IPS DF 6.9 (cell line): ENCODE measurements at regions not wholly inside any gene's neighbourhood (a gene's known extent, or its start where the extent isn't known, plus 50 kb on each side); places are given as distances from the start of the nearest gene placed in this dataset.
"Not testable (repeated sequence)": the region's sequence is repeated elsewhere in the genome, so short reads cannot be mapped to it uniquely, and the experiment has no call there.

Source experiments
- DNase-seq: peaks from one replicate; pipeline ENCODE4 v3.0.0-alpha.2; 2013; ENCODE audit warnings: low read depth, low spot score
- H3K27ac ChIP-seq: one replicate; pipeline ENCODE4 v1.5.1; 2013; ENCODE audit warnings: low read length, control low read depth
- H3K27me3 ChIP-seq: 2 replicates; pipeline ENCODE4 v1.6.1; 2013; ENCODE audit warnings: mild to moderate bottlenecking, low read length; ENCODE audit not compliant: control insufficient read depth, insufficient read depth
- H3K36me3 ChIP-seq: 2 replicates; pipeline ENCODE4 v1.6.1; 2013; ENCODE audit warnings: low read length; ENCODE audit not compliant: control insufficient read depth, insufficient read depth
- H3K4me1 ChIP-seq: 2 replicates; pipeline ENCODE4 v1.6.1; 2013; ENCODE audit warnings: low read length; ENCODE audit not compliant: control insufficient read depth, insufficient read depth
- H3K4me3 ChIP-seq: 2 replicates; pipeline ENCODE4 v1.5.1; 2013; ENCODE audit warnings: mild to moderate bottlenecking, low read length
- H3K9me3 ChIP-seq: 2 replicates; pipeline ENCODE4 v1.6.1; 2013; ENCODE audit warnings: low read length, inconsistent platforms; ENCODE audit not compliant: control insufficient read depth, insufficient read depth
- WGBS: extraction: QIAGEN DNeasy Blood & Tissue Kit; methylation state at CpG from one replicate; pipeline ENCODE4 v1.1.7; 2013; ENCODE audit warnings: mixed read lengths, missing lambda C conversion rate; ENCODE audit not compliant: insufficient read length, insufficient coverage; 5-methylcytosine and 5-hydroxymethylcytosine counted together

GRCh38 chr5:34160904-34161303, 117.9 kb upstream of the C1QTNF3 start:
- not testable (repeated sequence) for H3K4me1 ChIP-seq, H3K4me3 ChIP-seq, DNase-seq, H3K27me3 ChIP-seq, H3K27ac ChIP-seq, H3K36me3 ChIP-seq, H3K9me3 ChIP-seq
- no CpG with 5 or more reads among the region's 4 CpGs for WGBS

GRCh38 chr5:34171398-34171797, 128.4 kb upstream of the C1QTNF3 start:
- H3K4me1 ChIP-seq, H3K9me3 ChIP-seq, H3K27me3 ChIP-seq, H3K4me3 ChIP-seq, H3K27ac ChIP-seq, H3K36me3 ChIP-seq, DNase-seq: not testable (repeated sequence)

GRCh38 chr5:34179453-34180190, 136.6 kb upstream of the C1QTNF3 start:
- H3K9me3 ChIP-seq, DNase-seq, H3K27ac ChIP-seq, H3K4me3 ChIP-seq, H3K27me3 ChIP-seq, H3K4me1 ChIP-seq, H3K36me3 ChIP-seq: not testable (repeated sequence)
- no CpG with 5 or more reads among the region's 10 CpGs for WGBS

GRCh38 chr5:34180225-34180624, 137.2 kb upstream of the C1QTNF3 start:
- not testable (repeated sequence) for H3K27me3 ChIP-seq, H3K9me3 ChIP-seq, H3K4me3 ChIP-seq, DNase-seq, H3K4me1 ChIP-seq, H3K27ac ChIP-seq, H3K36me3 ChIP-seq
- WGBS: no CpG with 5 or more reads among the region's 10 CpGs

- not testable (repeated sequence) for DNase-seq, H3K27ac ChIP-seq, H3K4me1 ChIP-seq, H3K9me3 ChIP-seq, H3K27me3 ChIP-seq, H3K36me3 ChIP-seq, H3K4me3 ChIP-seq
- WGBS: no CpG with 5 or more reads among the region's 14 CpGs
Observed at GRCh38 chr5:34180940-34181614, 138.1 kb upstream of the C1QTNF3 start.

GRCh38 chr5:34185005-34185404, 142.0 kb upstream of the C1QTNF3 start:
- not testable (repeated sequence) for DNase-seq, H3K36me3 ChIP-seq, H3K27me3 ChIP-seq, H3K9me3 ChIP-seq, H3K27ac ChIP-seq, H3K4me3 ChIP-seq, H3K4me1 ChIP-seq
- WGBS: no CpG with 5 or more reads among the region's 6 CpGs

GRCh38 chr5:34185572-34185971, 142.6 kb upstream of the C1QTNF3 start:
- no CpG with 5 or more reads among the region's 2 CpGs for WGBS
- not testable (repeated sequence) for H3K9me3 ChIP-seq, DNase-seq, H3K4me3 ChIP-seq, H3K36me3 ChIP-seq, H3K4me1 ChIP-seq, H3K27ac ChIP-seq, H3K27me3 ChIP-seq

- not testable (repeated sequence) for H3K27ac ChIP-seq, DNase-seq, H3K4me3 ChIP-seq, H3K27me3 ChIP-seq, H3K4me1 ChIP-seq, H3K36me3 ChIP-seq, H3K9me3 ChIP-seq
- no CpG with 5 or more reads among the region's 2 CpGs for WGBS
Observed at GRCh38 chr5:34186108-34186507, 143.1 kb upstream of the C1QTNF3 start.

GRCh38 chr5:34186865-34187264, 143.9 kb upstream of the C1QTNF3 start:
- not testable (repeated sequence) for H3K36me3 ChIP-seq, H3K27me3 ChIP-seq, H3K27ac ChIP-seq, H3K4me3 ChIP-seq, H3K4me1 ChIP-seq, DNase-seq, H3K9me3 ChIP-seq
- no CpG with 5 or more reads among the region's 2 CpGs for WGBS

GRCh38 chr5:34187441-34187840, 144.4 kb upstream of the C1QTNF3 start:
- H3K9me3 ChIP-seq, DNase-seq, H3K4me1 ChIP-seq, H3K36me3 ChIP-seq, H3K27me3 ChIP-seq, H3K4me3 ChIP-seq, H3K27ac ChIP-seq: not testable (repeated sequence)
- no CpG with 5 or more reads among the region's 4 CpGs for WGBS
